ENCODE measurements at regions not wholly inside any gene's neighbourhood (a gene's known extent, or its start where the extent isn't known, plus 50 kb on each side); places are given as distances from the start of the nearest gene placed in this dataset.
"Not testable (repeated sequence)": the region's sequence is repeated elsewhere in the genome, so short reads cannot be mapped to it uniquely, and the experiment has no call there.

GRCh38 chr11:97432926-97433325 is 1043.1 kb downstream of the JRKL start:
- DNase-seq: no peak

- no peak for DNase-seq
Measured at GRCh38 chr11:97445561-97445960, 1055.7 kb downstream of the JRKL start.

DNA sequence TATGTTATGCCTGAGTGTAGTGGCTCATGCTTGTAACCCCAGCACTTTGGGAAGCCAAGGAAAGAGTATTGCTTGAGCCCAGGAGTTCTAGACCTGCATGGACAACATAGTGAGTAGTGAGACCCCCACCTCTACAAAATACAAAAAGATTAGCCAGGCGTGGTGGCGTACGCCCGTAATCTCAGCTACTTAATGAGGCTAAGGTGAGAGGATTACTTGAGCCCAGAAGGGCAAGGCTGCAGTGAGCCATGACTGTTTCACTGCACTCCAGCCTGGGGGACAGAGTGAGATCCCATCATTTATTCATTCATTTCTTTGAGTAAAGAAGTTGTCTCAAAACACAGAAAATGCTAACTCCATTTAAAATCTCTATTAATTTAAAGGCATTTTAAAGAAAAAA is 1061.6 kb downstream of the JRKL start:
- DNase-seq: no peak

DNA sequence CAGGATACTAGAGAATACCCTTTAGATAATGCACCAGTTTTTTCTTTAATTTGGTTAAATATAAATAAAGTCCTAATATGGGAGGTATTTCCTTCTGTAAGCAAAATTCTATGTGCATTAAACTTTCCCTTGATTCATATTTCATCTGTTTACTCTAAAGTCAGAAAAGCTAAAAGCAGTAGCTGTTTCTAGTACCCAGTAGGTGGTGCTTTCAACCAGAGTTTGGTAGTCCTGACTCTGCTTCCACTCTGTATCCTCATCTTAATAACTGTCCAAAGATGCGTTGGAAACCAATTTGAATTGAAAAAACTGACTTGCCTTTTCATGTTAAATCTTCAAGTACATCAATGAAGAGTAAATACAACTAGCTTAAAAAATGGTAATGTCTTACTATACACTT is 1065.2 kb downstream of the JRKL start:
- DNase-seq: no peak

- no peak for DNase-seq
Measured at GRCh38 chr11:97460091-97460490, 1070.3 kb downstream of the JRKL start.

GRCh38 chr11:97461044-97461880 is 1071.4 kb downstream of the JRKL start:
- no peak for DNase-seq

GRCh38 chr11:97461934-97462333 is 1072.1 kb downstream of the JRKL start:
- DNase-seq: no peak

DNA sequence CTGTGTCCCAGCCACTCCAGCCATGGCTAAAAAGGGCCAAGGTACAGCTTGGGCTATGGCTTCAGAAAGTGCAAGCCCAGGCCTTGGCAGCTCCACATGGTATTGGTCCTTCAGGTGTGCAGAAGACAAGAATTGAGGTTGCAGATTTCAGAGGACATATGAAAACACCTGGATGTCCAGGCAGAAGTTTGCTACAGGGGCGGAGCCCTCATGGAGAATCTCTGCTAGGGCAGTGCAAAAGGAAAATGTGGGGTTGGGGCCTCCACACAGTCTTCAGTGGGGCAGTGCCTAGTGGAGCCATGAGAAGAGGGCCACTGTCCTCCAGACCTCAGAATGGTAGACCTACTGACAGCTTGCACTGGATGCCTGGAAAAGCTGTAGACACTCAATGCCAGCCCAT is 1074.1 kb downstream of the JRKL start:
- no peak for DNase-seq

- DNase-seq: no peak
Measured at GRCh38 chr11:97471480-97471879, 1081.7 kb downstream of the JRKL start.

GRCh38 chr11:97487387-97487786 is 1097.6 kb downstream of the JRKL start:
- no peak for DNase-seq

DNA sequence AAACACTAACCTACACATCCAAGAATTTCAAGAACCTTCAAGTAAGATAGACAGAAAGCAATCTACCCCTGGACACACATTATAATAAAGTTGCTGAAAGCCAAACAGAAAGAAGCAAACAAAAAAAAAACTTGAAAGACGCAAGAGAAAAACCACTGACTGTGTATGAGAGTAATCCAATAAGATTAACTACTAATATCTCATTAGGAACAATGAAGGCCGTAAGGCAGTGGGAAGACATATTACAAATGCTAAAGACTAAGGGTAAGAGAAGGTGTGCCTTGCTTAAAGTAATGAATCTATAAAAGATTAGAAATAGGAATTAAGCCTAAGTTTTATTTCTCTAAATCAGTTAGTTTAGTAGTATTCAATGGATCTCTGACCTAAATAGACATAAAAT is 1109.1 kb downstream of the JRKL start:
- DNase-seq: no peak

GRCh38 chr11:97502201-97502600 is 1112.4 kb downstream of the JRKL start:
- no peak for DNase-seq

DNA sequence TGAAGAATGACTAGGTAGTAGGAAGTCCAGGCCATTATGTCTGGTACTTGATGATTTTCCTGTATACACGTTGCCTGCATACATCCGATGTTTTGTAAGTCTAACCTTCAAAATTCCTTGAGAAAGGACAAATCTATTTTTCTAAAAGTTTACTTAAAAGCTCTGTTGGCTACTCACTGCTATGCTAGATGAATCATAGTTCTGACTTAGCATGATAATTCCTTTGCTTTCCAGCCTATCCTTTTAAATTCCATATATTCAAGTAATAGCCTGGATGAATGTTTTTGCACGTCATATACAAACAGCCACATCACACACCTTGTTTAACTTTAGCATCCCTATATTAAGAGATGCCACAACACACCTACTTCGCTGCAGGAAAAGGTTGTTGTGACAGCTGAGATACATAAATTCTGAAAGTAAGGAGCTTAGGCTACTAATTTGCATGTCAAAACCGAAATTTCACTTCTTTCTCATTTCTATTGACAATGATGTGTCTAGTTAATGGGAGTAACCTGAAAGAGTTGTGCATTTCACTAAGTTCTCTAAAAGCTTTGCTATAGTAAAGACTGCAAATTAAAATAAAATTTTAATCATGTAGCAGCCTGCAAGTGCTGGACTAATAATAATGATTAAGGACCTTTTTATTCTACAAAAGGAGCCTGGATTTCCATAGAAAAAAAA is 1116.4 kb downstream of the JRKL start:
- DNase-seq: no peak

DNA sequence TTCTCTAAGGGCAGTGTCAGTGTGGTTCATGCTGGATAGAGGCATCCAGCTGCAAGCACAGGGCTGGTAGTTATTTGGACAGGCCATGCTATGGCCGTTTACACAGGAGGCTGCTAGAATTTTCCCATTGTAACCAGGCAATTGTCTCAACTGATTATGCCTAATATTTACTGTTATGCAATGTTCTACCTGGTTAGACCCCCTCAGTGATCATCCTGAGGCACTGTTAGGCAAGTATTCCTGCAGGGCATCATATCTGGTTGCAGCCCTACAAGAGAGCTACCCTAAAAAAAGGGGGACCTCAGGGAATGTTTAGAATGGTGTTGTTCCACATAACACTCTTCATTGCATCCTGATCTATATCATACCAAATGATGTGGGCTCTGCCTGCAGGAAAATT is 1124.6 kb downstream of the JRKL start:
- DNase-seq: no peak

DNA sequence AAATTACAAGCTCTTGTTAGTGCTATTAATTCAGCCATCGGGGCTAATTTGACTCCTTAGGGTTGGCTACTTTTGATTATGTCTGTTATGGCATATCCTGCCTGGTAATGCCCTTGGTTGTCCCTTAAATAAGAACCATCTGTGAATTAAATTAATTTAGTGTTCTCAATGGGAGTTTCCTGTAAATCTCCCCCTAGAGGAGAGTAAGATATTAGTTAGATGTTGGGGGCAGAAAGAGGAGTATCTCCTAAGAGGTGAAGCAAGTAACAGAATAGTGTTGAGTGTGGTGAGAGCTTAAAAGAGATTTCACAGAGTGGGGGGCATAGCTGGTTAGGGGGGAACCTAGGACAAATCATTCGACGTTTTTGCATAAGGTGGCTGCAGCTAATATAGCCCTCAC is 1126.9 kb downstream of the JRKL start:
- no peak for DNase-seq

GRCh38 chr11:97525273-97525672 is 1135.5 kb downstream of the JRKL start:
- no peak for DNase-seq

GRCh38 chr11:97537407-97538150 is 1147.8 kb downstream of the JRKL start:
- DNase-seq: no peak

- DNase-seq: no peak
Measured at GRCh38 chr11:97544431-97544830, 1154.6 kb downstream of the JRKL start.

- DNase-seq: no peak
Measured at GRCh38 chr11:97548280-97548679, 1158.5 kb downstream of the JRKL start.

GRCh38 chr11:97557399-97557798 is 1167.6 kb downstream of the JRKL start:
- DNase-seq: no peak

- DNase-seq: no peak
Measured at GRCh38 chr11:97567801-97568200, 1178.0 kb downstream of the JRKL start.

DNA sequence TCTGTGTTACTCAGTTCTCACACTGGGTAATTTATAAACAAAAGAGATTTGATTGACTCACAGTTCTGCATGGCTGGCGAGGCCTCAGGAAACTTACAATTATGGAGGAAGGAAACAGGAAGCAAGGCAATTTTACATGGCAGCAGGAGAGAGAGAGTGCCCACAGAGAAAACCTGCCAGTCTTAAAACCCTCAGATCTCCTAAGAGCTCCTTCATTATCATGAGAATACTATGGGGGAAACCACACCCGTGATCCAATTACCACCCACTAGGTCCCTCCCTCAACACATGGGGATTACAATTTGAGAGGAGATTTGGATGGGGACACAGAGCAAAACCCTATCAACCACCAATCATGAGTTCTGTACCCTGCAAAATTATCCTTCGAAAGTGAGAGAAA is 1180.8 kb downstream of the JRKL start:
- no peak for DNase-seq

GRCh38 chr11:97573771-97574170 is 1184.0 kb downstream of the JRKL start:
- DNase-seq: not testable (repeated sequence)
